T-helper 17 cell (primary cell): ENCODE measurements at regions not wholly inside any gene's neighbourhood (a gene's known extent, or its start where the extent isn't known, plus 50 kb on each side); places are given as distances from the start of the nearest gene placed in this dataset.
A peak's percentile ranks its signal among the peaks of the same experiment; 100 is the strongest.

ENCODE experiments used
- ATAC-seq: fragments of 150-1000 bp; cut with Tn5 transposase; 2 replicates; pipeline ENCODE4 v1.10.0; 2021; ENCODE audit warnings: mild to moderate bottlenecking, moderate library complexity
- DNase-seq, 3 donors: peaks; one replicate each; pipeline versions ENCODE4 v3.0.0 to v3.0.0-alpha.2; 2020 to 2021
- H3K9me3 ChIP-seq: one replicate; pipeline ENCODE4 v1.7.0; 2013; ENCODE audit warnings: low read length, mild to moderate bottlenecking; ENCODE audit not compliant: control insufficient read depth, poor library complexity, severe bottlenecking
- H3K27ac Mint-ChIP-seq: one replicate; pipeline ENCODE4 v1.8.0; 2022; ENCODE audit warnings: mild to moderate bottlenecking, moderate library complexity, mixed read lengths
- H3K27me3 Mint-ChIP-seq: one replicate; pipeline ENCODE4 v1.8.0; 2022; ENCODE audit warnings: mixed read lengths
- H3K36me3 Mint-ChIP-seq: one replicate; pipeline ENCODE4 v1.8.0; 2022; ENCODE audit warnings: low read depth, mixed read lengths
- H3K4me1 Mint-ChIP-seq: one replicate; pipeline ENCODE4 v1.8.0; 2022; ENCODE audit warnings: mild to moderate bottlenecking, mixed read lengths
- H3K4me3 Mint-ChIP-seq: one replicate; pipeline ENCODE4 v1.8.0; 2022; ENCODE audit warnings: mild to moderate bottlenecking, moderate library complexity, mixed read lengths

DNA sequence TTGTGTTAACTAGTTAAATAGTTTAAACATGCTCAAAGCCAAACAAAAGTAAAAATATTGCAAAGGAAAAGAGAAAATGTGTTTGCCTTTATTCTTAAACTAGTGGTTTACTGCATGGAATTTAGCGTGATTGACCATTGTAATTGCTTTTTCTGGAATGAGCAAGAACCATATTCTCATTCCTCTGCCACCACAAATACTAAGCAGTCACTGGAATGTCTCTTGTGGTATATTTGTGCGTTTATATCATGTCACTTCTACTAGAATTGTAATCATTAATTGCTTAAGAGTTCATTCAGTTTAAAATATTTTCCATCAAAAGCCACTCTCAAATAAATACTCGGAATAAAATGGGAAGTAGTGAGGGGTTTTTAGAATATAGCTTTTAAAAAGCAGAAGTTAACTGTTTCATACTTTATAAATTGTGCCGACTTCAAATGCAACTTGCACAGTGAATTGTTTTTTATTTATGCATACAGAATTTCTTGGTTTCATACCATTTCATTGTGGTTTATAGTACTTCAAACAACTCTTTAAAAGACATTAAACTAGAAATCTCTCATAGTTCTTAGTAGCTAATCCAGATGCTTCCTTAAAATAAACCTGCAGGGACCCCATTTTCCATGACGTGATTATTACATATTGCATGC lies 288.1 kb downstream of the EPHA4 start:
- ATAC-seq: no peak
- H3K9me3 ChIP-seq: no peaks in the 10 kb centered on the region
- Mint-ChIP-seq H3K4me3 (no peak overlapping the region), H3K27ac (no peak overlapping the region), H3K27me3 (peaks cover 20% of the 10 kb centered on the region), H3K4me1 (peaks cover 2% of the 10 kb centered on the region), H3K36me3 (no peaks in the 10 kb centered on the region)
- DNase-seq: no peak

DNA sequence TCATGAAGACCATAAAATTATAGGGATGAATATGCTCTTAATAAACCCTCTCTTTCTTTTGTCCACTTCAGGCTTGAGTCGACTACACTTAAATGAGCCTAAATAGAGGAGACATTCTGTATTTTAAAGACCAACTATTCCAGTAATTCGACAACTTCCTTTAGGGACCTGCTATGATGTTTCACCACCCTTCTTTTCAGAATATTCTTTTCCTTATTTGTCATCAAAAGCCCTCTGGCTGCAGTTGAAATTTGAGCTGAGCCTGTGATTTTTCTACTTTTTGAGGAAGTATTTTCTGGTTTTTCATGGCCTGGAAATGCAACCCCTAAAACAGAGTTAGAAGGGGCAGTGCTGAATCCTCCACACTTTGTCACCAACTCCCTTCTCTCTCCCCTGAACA lies 287.0 kb downstream of the EPHA4 start:
- no peak for ATAC-seq
- H3K27me3 Mint-ChIP-seq: peaks cover 20% of the 10 kb centered on the region

DNA sequence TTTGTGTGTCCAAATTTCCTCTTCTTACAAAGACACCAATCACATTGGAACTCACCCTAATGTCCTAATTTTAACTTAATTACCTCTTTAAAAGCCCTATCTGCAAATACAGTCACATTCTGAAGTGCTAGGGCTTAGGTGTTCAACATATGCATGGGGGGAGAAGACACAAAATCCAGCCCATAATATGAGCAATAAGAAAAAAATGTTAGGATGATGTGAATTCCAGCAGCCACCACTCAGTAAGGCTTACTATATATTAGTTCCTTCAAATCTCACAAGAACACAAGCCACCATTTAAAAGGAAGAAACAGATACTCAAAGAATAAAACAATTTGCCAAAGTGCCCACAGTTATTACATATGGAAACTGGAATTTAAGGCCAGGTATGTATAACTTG lies 285.7 kb downstream of the EPHA4 start:
- H3K4me1 Mint-ChIP-seq: peaks cover 2% of the 10 kb centered on the region
- no peak for ATAC-seq
- H3K27ac Mint-ChIP-seq: no peak overlapping the region
- H3K27me3 Mint-ChIP-seq: peaks cover 17% of the 10 kb centered on the region
- no peak overlapping the region for H3K4me3 Mint-ChIP-seq
- no peaks in the 10 kb centered on the region for H3K9me3 ChIP-seq
- DNase-seq: no peak
- H3K36me3 Mint-ChIP-seq: no peaks in the 10 kb centered on the region

More for the DNA sequence above, 287.0 kb downstream of the EPHA4 start:
- no peaks in the 10 kb centered on the region for H3K36me3 Mint-ChIP-seq
- H3K4me3 Mint-ChIP-seq: no peak overlapping the region
- no peak overlapping the region for H3K27ac Mint-ChIP-seq
- no peak for DNase-seq
- H3K9me3 ChIP-seq: no peaks in the 10 kb centered on the region
- H3K4me1 Mint-ChIP-seq: peaks cover 2% of the 10 kb centered on the region

DNA sequence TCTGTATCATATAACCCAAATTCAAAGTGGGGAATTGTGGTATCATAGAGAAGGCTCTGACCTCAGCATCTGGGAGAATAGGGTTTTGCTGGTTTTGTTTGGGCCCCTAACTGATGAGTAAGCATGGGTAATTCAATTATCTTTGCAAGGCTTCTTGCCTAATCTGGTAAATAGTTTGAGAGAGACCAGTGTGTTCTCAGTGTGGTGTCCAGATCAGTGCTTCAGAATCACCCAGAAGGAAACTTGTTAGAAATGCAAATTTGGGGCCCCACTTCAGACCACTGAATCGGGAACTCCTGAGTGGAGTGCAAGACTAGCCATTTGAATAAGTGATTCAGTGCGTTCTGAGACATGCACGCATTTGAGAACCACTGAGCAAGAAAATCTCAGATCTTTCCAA lies 282.7 kb downstream of the EPHA4 start:
- H3K4me3 Mint-ChIP-seq: no peak overlapping the region
- ATAC-seq (no peak), DNase-seq (no peak)
- H3K9me3 ChIP-seq: no peaks in the 10 kb centered on the region
- peaks cover 8% of the 10 kb centered on the region for H3K27me3 Mint-ChIP-seq
- H3K36me3 Mint-ChIP-seq: no peaks in the 10 kb centered on the region
- H3K27ac Mint-ChIP-seq: no peak overlapping the region
- peaks cover 2% of the 10 kb centered on the region for H3K4me1 Mint-ChIP-seq

DNA sequence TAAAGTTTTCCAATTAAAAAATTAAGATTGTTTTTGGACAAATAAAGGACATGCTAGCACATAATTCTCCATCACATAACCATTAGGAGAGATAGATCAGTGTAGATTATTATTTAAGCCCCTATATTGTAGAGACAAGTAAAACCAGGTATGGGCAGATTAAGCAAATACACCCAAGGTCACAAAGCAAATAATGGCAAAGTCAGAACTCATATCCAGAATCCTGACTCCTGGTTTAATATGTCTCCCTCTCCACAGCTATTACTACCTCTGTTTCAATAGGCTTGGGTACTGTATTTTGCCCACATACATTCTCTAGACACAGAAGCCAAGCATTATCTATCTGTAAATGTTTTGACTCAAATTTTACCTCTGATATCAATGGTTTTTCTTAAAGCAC lies 282.3 kb downstream of the EPHA4 start:
- no peak for ATAC-seq
- H3K4me3 Mint-ChIP-seq: no peak overlapping the region

DNA sequence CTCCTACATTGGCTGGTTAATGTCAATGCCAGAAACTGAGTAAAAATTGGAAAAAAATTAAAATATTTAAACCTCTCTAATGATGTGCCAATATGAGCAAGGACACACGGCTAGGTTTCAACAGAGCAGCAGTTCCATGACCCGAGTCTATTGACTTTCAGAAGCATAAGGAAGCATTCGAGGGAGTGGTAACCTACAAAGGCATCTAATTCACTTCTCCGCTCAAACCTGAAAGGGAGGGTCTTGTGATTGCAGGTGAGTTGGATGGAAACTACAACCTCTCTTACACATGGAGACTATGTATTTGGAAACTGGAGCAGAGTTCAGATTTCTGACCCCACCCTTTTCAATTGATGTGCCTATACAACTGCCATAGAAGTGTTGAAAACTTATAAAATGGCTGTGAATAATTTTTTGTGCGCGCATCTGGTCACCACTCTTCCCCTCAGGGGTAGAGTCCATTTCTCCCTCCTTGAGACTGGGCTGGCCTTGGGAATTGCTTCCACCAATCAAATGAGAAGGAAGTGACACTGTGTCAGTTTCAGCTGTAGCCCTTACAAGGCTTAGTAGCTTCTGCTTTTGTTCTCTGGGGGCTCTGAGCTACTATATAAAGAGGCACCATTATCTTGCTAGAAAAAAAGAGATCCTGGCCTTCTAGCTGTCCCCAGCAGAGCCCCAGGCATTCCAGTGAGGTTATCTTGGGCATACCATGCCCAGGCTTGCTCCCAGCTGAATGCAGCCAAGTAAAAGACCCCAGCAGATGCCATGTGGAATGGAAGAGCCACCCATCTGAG lies 278.0 kb downstream of the EPHA4 start:
- Mint-ChIP-seq H3K36me3 (no peaks in the 10 kb centered on the region), H3K4me1 (no peaks in the 10 kb centered on the region), H3K27me3 (peaks cover 14% of the 10 kb centered on the region), H3K4me3 (no peak overlapping the region), H3K27ac (no peak overlapping the region)
- ATAC-seq (no peak), DNase-seq (no peak)
- H3K9me3 ChIP-seq: no peaks in the 10 kb centered on the region

More for the DNA sequence above, 282.3 kb downstream of the EPHA4 start:
- Mint-ChIP-seq H3K36me3 (no peaks in the 10 kb centered on the region), H3K27ac (no peak overlapping the region), H3K4me1 (peaks cover 2% of the 10 kb centered on the region), H3K27me3 (peaks cover 8% of the 10 kb centered on the region)
- DNase-seq: no peak
- no peaks in the 10 kb centered on the region for H3K9me3 ChIP-seq

DNA sequence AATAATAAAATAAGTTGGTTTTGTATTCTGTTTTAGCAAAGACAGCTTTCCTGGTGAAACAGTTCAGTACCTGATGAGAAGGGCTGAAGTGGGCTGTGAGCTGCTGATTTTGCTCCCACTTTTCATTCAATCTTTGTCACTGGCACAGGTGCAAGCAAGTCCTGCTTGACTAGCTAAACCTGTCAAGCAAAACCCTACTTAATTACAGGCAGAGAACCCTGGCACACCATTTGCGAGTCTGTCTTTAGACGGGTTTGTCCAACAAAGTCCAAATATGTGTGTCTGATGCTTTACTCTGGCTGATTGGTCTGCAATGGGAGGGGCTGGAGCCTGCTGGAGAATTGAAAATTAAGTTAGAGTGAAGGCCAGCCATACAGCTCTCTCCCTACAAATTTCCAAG lies 267.2 kb downstream of the EPHA4 start:
- no peak overlapping the region for H3K27ac Mint-ChIP-seq
- peaks cover 26% of the 10 kb centered on the region for H3K27me3 Mint-ChIP-seq
- peaks cover 4% of the 10 kb centered on the region for H3K4me1 Mint-ChIP-seq
- H3K9me3 ChIP-seq: no peaks in the 10 kb centered on the region
- no peak for ATAC-seq
- no peaks in the 10 kb centered on the region for H3K36me3 Mint-ChIP-seq
- no peak overlapping the region for H3K4me3 Mint-ChIP-seq
- DNase-seq: no peak

DNA sequence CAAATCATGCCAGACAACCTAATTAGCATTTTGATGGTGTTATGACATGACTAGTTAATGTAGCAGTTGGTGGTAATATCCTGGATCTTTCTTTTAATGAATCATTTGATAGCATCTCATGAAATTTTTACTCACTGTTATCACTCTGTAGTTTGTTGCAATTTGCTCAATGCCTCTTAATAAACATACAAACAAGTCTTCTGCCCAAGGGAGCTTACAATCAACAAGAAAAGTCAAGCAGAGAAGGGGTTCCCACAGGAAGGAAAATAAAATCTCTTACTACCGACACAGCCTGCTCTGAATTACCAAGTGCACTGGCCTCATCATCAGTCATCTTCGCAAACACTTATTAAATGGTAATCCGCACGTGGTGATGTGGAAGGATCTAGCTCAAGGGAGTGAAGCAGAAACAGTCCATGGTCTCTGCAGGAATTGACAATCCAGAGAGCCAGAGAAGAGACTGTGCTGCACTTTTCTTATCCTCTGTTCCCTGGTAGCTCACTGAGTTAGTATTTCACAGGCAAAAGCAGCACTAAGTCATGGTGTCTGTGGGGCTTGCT lies 263.5 kb downstream of the EPHA4 start:
- Mint-ChIP-seq H3K36me3 (no peaks in the 10 kb centered on the region), H3K27me3 (peaks cover 11% of the 10 kb centered on the region), H3K4me3 (no peak overlapping the region), H3K27ac (no peak overlapping the region), H3K4me1 (peaks cover 6% of the 10 kb centered on the region)
- ATAC-seq (no peak), DNase-seq (no peak)
- H3K9me3 ChIP-seq: no peaks in the 10 kb centered on the region

DNA sequence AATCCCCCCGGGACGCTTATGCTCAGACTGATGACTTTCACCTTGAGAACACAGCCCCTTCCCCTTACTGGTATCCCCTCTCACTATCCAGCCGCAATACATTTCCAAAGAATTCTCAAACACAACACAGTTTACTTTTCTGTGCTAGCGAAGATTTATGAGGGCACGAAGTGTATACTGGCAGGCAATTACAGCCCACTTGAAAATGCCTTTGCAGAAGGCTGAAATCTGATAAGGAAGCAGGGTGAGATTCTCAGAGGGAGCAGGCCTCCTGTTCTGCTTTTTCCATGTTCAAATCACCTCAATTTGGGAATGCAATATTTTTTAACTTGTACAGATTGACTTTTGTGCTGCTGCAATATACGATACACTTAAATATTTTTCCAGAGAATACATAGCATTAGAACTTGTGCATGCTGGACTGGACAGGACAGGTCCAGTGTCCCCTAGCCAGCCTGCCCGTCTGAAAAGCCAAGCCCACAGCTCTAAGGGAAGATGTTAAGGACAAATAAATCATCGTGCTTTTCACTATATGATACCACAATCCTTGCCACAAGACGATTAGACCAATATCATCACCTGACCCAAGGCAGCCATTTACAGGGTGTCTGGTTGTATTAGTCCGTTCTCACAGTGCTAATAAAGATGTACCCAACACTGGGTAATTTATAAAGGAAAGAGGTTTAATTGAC lies 262.1 kb downstream of the EPHA4 start:
- H3K4me3 Mint-ChIP-seq: no peak overlapping the region
- H3K36me3 Mint-ChIP-seq: no peaks in the 10 kb centered on the region
- H3K27ac Mint-ChIP-seq: no peak overlapping the region
- ATAC-seq: no peak
- peaks cover 9% of the 10 kb centered on the region for H3K27me3 Mint-ChIP-seq
- peaks cover 6% of the 10 kb centered on the region for H3K4me1 Mint-ChIP-seq
- no peaks in the 10 kb centered on the region for H3K9me3 ChIP-seq
- DNase-seq: no peak

DNA sequence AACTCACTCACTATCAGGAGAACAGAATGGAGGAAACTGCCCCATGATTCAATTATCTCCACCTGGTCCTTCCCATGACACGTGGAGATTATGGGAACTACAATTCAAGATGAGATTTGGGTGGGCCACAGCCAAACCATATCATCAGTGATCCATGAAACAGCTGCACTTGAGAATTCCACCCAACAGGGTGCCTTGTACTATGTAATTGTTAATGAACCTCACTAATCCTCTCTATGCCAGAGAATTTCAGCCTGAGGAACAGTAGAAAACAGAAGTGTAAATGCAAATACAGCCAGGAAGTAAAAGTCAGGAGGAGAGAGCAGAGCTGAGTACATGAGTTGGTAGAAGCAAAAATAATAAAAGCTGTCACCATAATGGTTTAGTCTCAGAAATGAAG lies 261.4 kb downstream of the EPHA4 start:
- ATAC-seq: no peak
- peaks cover 6% of the 10 kb centered on the region for H3K4me1 Mint-ChIP-seq
- DNase-seq: no peak
- no peak overlapping the region for H3K27ac Mint-ChIP-seq
- H3K4me3 Mint-ChIP-seq: no peak overlapping the region
- peaks cover 9% of the 10 kb centered on the region for H3K27me3 Mint-ChIP-seq
- no peaks in the 10 kb centered on the region for H3K36me3 Mint-ChIP-seq
- H3K9me3 ChIP-seq: no peaks in the 10 kb centered on the region

DNA sequence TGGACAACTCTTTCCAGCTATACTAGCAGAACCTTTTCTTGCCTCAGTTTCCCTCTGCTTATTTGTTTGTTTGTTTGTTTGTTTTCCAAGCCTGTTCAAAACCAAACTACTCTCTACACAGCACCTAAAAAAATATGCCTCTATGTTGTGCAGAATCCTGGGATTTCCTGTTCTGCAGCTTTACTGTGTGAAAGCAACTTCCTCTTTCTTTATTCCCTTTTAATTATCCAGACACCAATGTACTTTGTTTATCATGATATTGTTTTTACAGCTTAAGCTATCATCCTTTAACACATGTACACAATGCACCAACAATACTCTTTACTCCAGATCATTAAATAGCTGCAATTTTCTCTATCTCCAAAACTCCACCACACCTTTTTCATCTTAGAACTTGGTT lies 259.5 kb downstream of the EPHA4 start:
- no peak overlapping the region for H3K27ac Mint-ChIP-seq
- peaks cover 11% of the 10 kb centered on the region for H3K27me3 Mint-ChIP-seq
- ATAC-seq: no peak
- peak overlapping the region; percentile 34 for H3K4me3 Mint-ChIP-seq
- no peak for DNase-seq
- H3K4me1 Mint-ChIP-seq: peaks cover 6% of the 10 kb centered on the region
- H3K36me3 Mint-ChIP-seq: no peaks in the 10 kb centered on the region
- no peaks in the 10 kb centered on the region for H3K9me3 ChIP-seq

DNA sequence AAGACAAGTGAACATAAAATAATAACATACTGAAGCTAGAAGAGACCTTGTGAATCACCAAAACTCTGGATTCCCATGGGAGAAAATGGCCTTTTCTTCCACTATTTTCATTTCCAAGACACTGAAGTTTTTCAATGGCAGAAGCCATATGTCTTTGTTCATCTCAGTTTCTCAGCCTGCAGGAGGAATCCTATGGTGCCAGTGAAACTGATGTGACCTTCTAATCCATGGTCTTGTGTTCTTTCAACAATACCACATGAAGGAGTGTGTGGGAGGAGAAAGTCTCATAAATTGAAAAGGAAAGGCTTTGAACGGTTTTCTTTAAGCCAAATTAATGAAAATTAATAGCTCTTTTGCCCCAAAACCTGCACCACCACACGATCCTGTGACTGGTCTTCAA lies 257.3 kb downstream of the EPHA4 start:
- DNase-seq (no peak), ATAC-seq (no peak)
- Mint-ChIP-seq H3K4me1 (peaks cover 6% of the 10 kb centered on the region), H3K27me3 (peaks cover 14% of the 10 kb centered on the region), H3K27ac (no peak overlapping the region), H3K36me3 (no peaks in the 10 kb centered on the region), H3K4me3 (no peak overlapping the region)
- H3K9me3 ChIP-seq: no peaks in the 10 kb centered on the region

DNA sequence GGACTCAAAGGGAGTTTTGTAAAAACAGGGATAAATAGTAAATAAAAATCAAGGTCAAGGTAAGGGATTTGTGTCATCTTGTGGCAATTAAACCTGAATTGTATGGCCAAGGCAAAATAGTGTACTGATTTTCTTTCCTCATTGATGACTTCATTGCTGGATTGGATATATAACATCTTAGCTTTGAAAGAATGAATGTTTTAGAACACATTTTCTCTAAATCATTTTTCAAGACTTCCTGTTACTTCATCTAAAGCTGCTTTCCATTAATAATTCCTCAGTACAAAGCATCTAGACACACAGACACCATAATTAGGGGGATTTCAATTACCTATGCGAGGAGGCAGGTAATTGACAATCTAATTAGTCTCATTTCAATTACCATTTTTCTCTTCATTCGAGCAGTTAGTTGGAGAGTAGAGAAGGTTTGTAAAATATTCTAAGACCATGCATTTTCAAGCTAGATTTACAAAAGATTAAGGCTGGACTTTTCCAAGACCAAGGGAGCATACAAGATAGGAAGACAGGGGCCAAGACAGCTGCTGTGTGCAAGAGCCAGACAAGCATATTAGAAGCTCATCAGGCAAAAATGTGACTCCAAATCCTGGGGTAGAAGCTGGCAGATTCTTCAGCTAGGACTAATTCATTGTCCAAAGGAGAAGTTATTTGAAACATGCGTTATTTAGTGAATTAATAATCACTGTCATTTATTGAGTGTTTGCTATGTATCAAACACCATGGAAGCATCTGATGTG lies 253.6 kb downstream of the EPHA4 start:
- H3K9me3 ChIP-seq: no peaks in the 10 kb centered on the region
- DNase-seq (no peak), ATAC-seq (no peak)
- Mint-ChIP-seq H3K27me3 (peaks cover 26% of the 10 kb centered on the region), H3K4me1 (no peaks in the 10 kb centered on the region), H3K27ac (no peak overlapping the region), H3K4me3 (no peak overlapping the region), H3K36me3 (no peaks in the 10 kb centered on the region)
